MCF 10A (cell line): ENCODE measurements at regions not wholly inside any gene's neighbourhood (a gene's known extent, or its start where the extent isn't known, plus 50 kb on each side); places are given as distances from the start of the nearest gene placed in this dataset.

Experiments
- BruUV-seq: library from RNA; stranded (reverse); fragments of 400-500 nt; replicated peaks from 2 replicates; lab custom pipeline; 2021; lab: Mats Ljungman, UMichigan
- CTCF ChIA-PET: fragments of 300-600 bp; sonication (Branson Sonifier 250); formaldehyde crosslinking; extraction: SDS; loops from one replicate; lab custom pipeline; 2021; ENCODE audit warnings: antibody characterized with exemption, inconsistent platforms; lab: Yijun Ruan, JAX
- POLR2A ChIA-PET: fragments of 300-600, 350-650 bp; sonication (Branson Sonifier 250); formaldehyde crosslinking; extraction: SDS; loops from one replicate; lab custom pipeline; 2020; ENCODE audit warnings: antibody characterized with exemption, inconsistent platforms; lab: Yijun Ruan, JAX
- DNase-seq: peaks from one replicate; pipeline ENCODE4 v3.0.0-alpha.2; 2018; ENCODE audit not compliant: unreplicated experiment
- H3K27ac Mint-ChIP-seq: one replicate; pipeline ENCODE4 v1.8.0; 2022; ENCODE audit warnings: mild to moderate bottlenecking, low read depth, mixed read lengths; ENCODE audit not compliant: unreplicated experiment
- H3K27me3 Mint-ChIP-seq: one replicate; pipeline ENCODE4 v1.8.0; 2022; ENCODE audit warnings: mixed read lengths; ENCODE audit not compliant: insufficient read depth, unreplicated experiment
- H3K36me3 Mint-ChIP-seq: one replicate; pipeline ENCODE4 v1.8.0; 2022; ENCODE audit warnings: mild to moderate bottlenecking, moderate library complexity, mixed read lengths; ENCODE audit not compliant: insufficient read depth, unreplicated experiment
- H3K4me1 Mint-ChIP-seq: one replicate; pipeline ENCODE4 v1.8.0; 2022; ENCODE audit warnings: mixed read lengths; ENCODE audit not compliant: insufficient read depth, unreplicated experiment
- H3K4me3 Mint-ChIP-seq: one replicate; pipeline ENCODE4 v1.8.0; 2022; ENCODE audit warnings: mild to moderate bottlenecking, moderate library complexity, mixed read lengths; ENCODE audit not compliant: unreplicated experiment
- H3K9me3 Mint-ChIP-seq: one replicate; pipeline ENCODE4 v1.8.0; 2022; ENCODE audit warnings: mixed read lengths; ENCODE audit not compliant: unreplicated experiment
- intact Hi-C: fragments of 100-400 bp; cut with micrococcal nuclease; formaldehyde crosslinking; loops from 2 replicates; pipeline ENCODE4 v1.14.1; 2022
- TF ChIP-seq, protein P1 (sequence below): fragments of 200-600 bp; IDR thresholded peaks from one replicate; pipeline ENCODE4 v1.8.0; 2022; ENCODE audit warnings: antibody characterized with exemption, mild to moderate bottlenecking; ENCODE audit not compliant: unreplicated experiment

DNA sequence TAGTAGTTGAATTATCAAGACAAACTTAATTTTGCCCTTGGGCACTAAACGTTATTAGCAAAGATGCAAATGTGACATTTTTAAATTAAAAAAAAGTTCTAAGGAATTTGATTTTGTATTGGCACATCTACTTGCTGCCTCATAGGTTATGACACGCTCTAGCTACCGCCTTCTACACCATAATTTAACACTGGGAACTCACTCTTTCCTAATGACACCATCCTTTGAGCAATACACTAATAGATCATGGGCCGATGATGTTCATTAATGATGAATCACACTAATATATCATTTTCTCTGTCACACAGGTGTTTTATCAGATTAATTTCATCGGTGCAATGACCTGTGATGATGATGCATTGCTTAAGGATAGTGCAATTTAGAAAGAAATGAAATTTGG is 528.8 kb upstream of the PCDH9 start:
- ChIA-PET CTCF (no interaction called here), POLR2A (no interaction called here)
- no peak overlapping the region for H3K27ac Mint-ChIP-seq
- H3K9me3 Mint-ChIP-seq: peaks cover 7% of the 10 kb centered on the region
- H3K36me3 Mint-ChIP-seq: no peaks in the 10 kb centered on the region
- intact Hi-C loops: no loop called here
- TF ChIP-seq, protein P1, sequence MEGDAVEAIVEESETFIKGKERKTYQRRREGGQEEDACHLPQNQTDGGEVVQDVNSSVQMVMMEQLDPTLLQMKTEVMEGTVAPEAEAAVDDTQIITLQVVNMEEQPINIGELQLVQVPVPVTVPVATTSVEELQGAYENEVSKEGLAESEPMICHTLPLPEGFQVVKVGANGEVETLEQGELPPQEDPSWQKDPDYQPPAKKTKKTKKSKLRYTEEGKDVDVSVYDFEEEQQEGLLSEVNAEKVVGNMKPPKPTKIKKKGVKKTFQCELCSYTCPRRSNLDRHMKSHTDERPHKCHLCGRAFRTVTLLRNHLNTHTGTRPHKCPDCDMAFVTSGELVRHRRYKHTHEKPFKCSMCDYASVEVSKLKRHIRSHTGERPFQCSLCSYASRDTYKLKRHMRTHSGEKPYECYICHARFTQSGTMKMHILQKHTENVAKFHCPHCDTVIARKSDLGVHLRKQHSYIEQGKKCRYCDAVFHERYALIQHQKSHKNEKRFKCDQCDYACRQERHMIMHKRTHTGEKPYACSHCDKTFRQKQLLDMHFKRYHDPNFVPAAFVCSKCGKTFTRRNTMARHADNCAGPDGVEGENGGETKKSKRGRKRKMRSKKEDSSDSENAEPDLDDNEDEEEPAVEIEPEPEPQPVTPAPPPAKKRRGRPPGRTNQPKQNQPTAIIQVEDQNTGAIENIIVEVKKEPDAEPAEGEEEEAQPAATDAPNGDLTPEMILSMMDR: no peak
- no TSS peak for BruUV-seq
- no peak overlapping the region for H3K4me3 Mint-ChIP-seq
- no peaks in the 10 kb centered on the region for H3K4me1 Mint-ChIP-seq
- H3K27me3 Mint-ChIP-seq: no peaks in the 10 kb centered on the region
- DNase-seq: no peak

DNA sequence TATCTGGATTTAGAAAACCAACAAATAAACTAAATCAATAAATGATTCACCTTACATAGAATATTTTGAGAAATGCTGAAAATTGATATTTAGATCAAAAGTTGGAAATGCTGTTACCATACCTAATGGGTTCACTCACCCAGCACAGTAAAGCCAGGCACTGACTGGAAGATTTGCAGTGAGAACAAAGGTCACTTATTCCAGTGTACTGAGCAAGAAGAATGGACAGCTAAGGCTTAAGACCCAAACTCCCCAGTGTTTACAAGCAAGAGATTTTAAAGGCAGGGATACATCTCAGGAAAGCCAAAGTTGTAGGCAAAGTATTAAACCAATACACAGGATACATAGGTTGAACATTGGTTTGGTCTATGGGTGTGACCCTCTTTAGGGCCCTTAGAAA is 523.9 kb upstream of the PCDH9 start:
- H3K36me3 Mint-ChIP-seq: no peaks in the 10 kb centered on the region
- intact Hi-C loops: no loop called here
- no peak overlapping the region for H3K4me3 Mint-ChIP-seq
- no peaks in the 10 kb centered on the region for H3K4me1 Mint-ChIP-seq
- no TSS peak for BruUV-seq
- ChIA-PET POLR2A (interaction anchor here (0.8 kb wide), 1 partner anchor 118 kb away, joined by 3 read pairs; no protein-coding TSS in a partner anchor), CTCF (no interaction called here)
- no peaks in the 10 kb centered on the region for H3K27me3 Mint-ChIP-seq
- TF ChIP-seq, protein P1: no peak
- peaks cover 4% of the 10 kb centered on the region for H3K9me3 Mint-ChIP-seq
- DNase-seq: no peak
- no peak overlapping the region for H3K27ac Mint-ChIP-seq

DNA sequence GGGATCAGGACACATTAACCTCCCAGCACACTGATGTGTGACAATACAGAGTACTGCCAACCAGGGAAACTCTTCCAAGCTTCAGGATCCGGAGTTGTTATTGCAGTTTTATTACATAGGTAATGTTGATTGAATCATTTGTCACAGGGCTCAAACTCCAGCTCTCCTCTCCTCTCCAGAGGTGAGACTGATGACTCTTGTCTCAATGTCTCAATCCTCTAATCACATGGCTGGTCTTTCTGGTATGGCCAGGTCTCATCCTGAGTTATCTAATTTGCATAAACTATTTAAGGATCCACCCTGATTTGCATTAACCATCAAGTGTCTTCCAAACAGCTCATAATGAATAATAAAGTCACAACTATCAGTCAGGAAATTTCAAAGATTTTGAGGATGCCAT is 522.6 kb upstream of the PCDH9 start:
- BruUV-seq: no TSS peak

DNA sequence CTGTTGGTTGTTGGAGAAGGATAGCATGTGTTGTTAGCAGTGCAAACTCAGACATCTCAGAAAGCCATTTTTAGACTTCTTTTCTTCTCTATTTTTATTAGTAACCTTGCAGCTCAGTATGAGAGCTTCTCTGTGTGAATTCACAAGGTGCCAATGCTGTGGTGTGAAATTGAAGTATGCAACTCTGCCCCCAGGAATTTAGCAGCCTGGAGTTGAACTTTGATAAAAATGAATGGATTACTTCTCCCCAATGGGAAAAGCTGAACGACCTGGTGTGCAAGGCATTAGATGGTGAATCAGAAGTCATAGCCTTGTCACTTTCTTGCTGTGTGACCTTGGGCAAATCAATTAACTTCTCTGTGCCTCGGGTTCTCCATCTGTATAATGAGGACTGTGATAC is 512.3 kb upstream of the PCDH9 start:
- POLR2A ChIA-PET: interaction anchor here (0.8 kb wide), 1 partner anchor 10 kb away, joined by 3 read pairs; no protein-coding TSS in a partner anchor
- TF ChIP-seq, protein P1: no peak

More for the DNA sequence above, 522.6 kb upstream of the PCDH9 start:
- Mint-ChIP-seq H3K27ac (no peak overlapping the region), H3K4me3 (no peak overlapping the region), H3K4me1 (no peaks in the 10 kb centered on the region), H3K27me3 (no peaks in the 10 kb centered on the region), H3K9me3 (peaks cover 6% of the 10 kb centered on the region), H3K36me3 (no peaks in the 10 kb centered on the region)
- TF ChIP-seq, protein P1: no peak
- CTCF ChIA-PET: no interaction called here
- POLR2A ChIA-PET: interaction anchor here (0.6 kb wide), 1 partner anchor 10 kb away, joined by 3 read pairs; no protein-coding TSS in a partner anchor
- intact Hi-C loops: no loop called here
- DNase-seq: no peak

More for the DNA sequence above, 512.3 kb upstream of the PCDH9 start:
- H3K36me3 Mint-ChIP-seq: no peaks in the 10 kb centered on the region
- CTCF ChIA-PET: interaction anchor here (0.5 kb wide), 1 partner anchor 655 kb away, joined by 4 read pairs; no protein-coding TSS in a partner anchor
- no peak for DNase-seq
- H3K9me3 Mint-ChIP-seq: peaks cover 7% of the 10 kb centered on the region
- H3K27ac Mint-ChIP-seq: no peak overlapping the region
- H3K4me3 Mint-ChIP-seq: no peak overlapping the region
- intact Hi-C loops: no loop called here
- peaks cover 8% of the 10 kb centered on the region for H3K4me1 Mint-ChIP-seq
- no TSS peak for BruUV-seq
- no peaks in the 10 kb centered on the region for H3K27me3 Mint-ChIP-seq
